Astrocyte (in vitro differentiated cells and primary cell): ENCODE measurements at regions not wholly inside any gene's neighbourhood (a gene's known extent, or its start where the extent isn't known, plus 50 kb on each side); places are given as distances from the start of the nearest gene placed in this dataset.

ENCODE experiments used
- DNase-seq: peaks from one replicate; pipeline ENCODE4 v3.0.0-alpha.2; 2010; ENCODE audit warnings: low read depth
- FAIRE-seq: peaks from 2 replicates; lab custom pipeline; 2011; peaks lifted over from hg19 to GRCh38; lab: Jason Lieb, UNC
- H2AFZ ChIP-seq: 2 replicates; pipeline ENCODE4 v1.6.0; 2012; ENCODE audit warnings: low read depth, low read length, inconsistent platforms
- H3K27ac ChIP-seq: 2 replicates; pipeline ENCODE4 v1.5.1; 2011; ENCODE audit warnings: low read depth, low read length, inconsistent platforms
- H3K27me3 ChIP-seq: 2 replicates; pipeline ENCODE4 v1.6.0; 2011; ENCODE audit warnings: low read length, inconsistent platforms; ENCODE audit not compliant: insufficient read depth
- H3K36me3 ChIP-seq: 2 replicates; pipeline ENCODE4 v1.5.1; 2011; ENCODE audit warnings: low read length, inconsistent platforms; ENCODE audit not compliant: insufficient read depth
- H3K4me1 ChIP-seq: 2 replicates; pipeline ENCODE4 v1.5.1; 2011; ENCODE audit warnings: low read length, inconsistent platforms; ENCODE audit not compliant: insufficient read depth
- H3K4me2 ChIP-seq: 2 replicates; pipeline ENCODE4 v1.6.0; 2012; ENCODE audit warnings: low read length, inconsistent platforms
- H3K4me3 ChIP-seq: 2 replicates; pipeline ENCODE4 v1.5.1; 2011; ENCODE audit warnings: low read depth, mild to moderate bottlenecking, low read length, inconsistent platforms; ENCODE audit not compliant: insufficient read depth
- H3K79me2 ChIP-seq: 2 replicates; pipeline ENCODE4 v1.6.0; 2012; ENCODE audit warnings: mild to moderate bottlenecking, low read length, inconsistent platforms; ENCODE audit not compliant: insufficient read depth
- H3K9ac ChIP-seq: 2 replicates; pipeline ENCODE4 v1.6.0; 2012; ENCODE audit warnings: mild to moderate bottlenecking, low read length, inconsistent platforms
- H3K9me3 ChIP-seq: 2 replicates; pipeline ENCODE4 v1.5.1; 2012; ENCODE audit warnings: low read depth, mild to moderate bottlenecking, low read length, inconsistent platforms; ENCODE audit not compliant: insufficient read depth
- H4K20me1 ChIP-seq: 2 replicates; pipeline ENCODE4 v1.6.0; 2012; ENCODE audit warnings: low read length, inconsistent platforms; ENCODE audit not compliant: insufficient read depth
- H3K27ac Mint-ChIP-seq: one replicate; pipeline ENCODE4 v1.8.0; 2021; ENCODE audit warnings: mild to moderate bottlenecking, mixed read lengths; ENCODE audit not compliant: unreplicated experiment
- H3K27me3 Mint-ChIP-seq: one replicate; pipeline ENCODE4 v1.8.0; 2021; ENCODE audit warnings: low read depth, mixed read lengths; ENCODE audit not compliant: unreplicated experiment
- H3K36me3 Mint-ChIP-seq: one replicate; pipeline ENCODE4 v1.8.0; 2021; ENCODE audit warnings: low read depth, mixed read lengths; ENCODE audit not compliant: unreplicated experiment
- H3K4me1 Mint-ChIP-seq: one replicate; pipeline ENCODE4 v1.8.0; 2021; ENCODE audit warnings: low read depth, mixed read lengths; ENCODE audit not compliant: unreplicated experiment
- H3K4me3 Mint-ChIP-seq: one replicate; pipeline ENCODE4 v1.8.0; 2021; ENCODE audit warnings: mild to moderate bottlenecking, moderate library complexity, mixed read lengths; ENCODE audit not compliant: unreplicated experiment
- H3K9me3 Mint-ChIP-seq: one replicate; pipeline ENCODE4 v1.8.0; 2021; ENCODE audit warnings: mild to moderate bottlenecking, mixed read lengths; ENCODE audit not compliant: unreplicated experiment
- CTCF ChIP-seq: IDR thresholded peaks from 2 replicates; pipeline ENCODE4 v1.5.1; 2011; ENCODE audit warnings: low read depth, mild to moderate bottlenecking, inconsistent platforms, low read length, moderate library complexity; ENCODE audit not compliant: insufficient read depth
- EZH2 ChIP-seq: IDR thresholded peaks from 2 replicates; pipeline ENCODE4 v1.6.1; 2012; ENCODE audit warnings: mild to moderate bottlenecking, low read length, inconsistent platforms; ENCODE audit not compliant: insufficient read depth

- Histone ChIP-seq H4K20me1 (no peaks in the 10 kb centered on the region), H2AFZ (no peak overlapping the region), H3K27ac (no peak overlapping the region), H3K27me3 (peaks cover 6% of the 10 kb centered on the region), H3K9ac (no peak overlapping the region), H3K4me1 (no peaks in the 10 kb centered on the region), H3K79me2 (no peaks in the 10 kb centered on the region), H3K9me3 (no peaks in the 10 kb centered on the region), H3K4me3 (no peak overlapping the region), H3K4me2 (no peak overlapping the region), H3K36me3 (no peaks in the 10 kb centered on the region)
- no peak overlapping the region for H3K27ac Mint-ChIP-seq
- H3K27me3 Mint-ChIP-seq: no peaks in the 10 kb centered on the region
- H3K4me3 Mint-ChIP-seq: no peak overlapping the region
- H3K36me3 Mint-ChIP-seq: no peaks in the 10 kb centered on the region
- H3K9me3 Mint-ChIP-seq: peaks cover 6% of the 10 kb centered on the region
- TF ChIP-seq EZH2 (no peak), CTCF (no peak)
- DNase-seq (no peak), FAIRE-seq (no peak)
- no peaks in the 10 kb centered on the region for H3K4me1 Mint-ChIP-seq
Measured at GRCh38 chr4:4709736-4710135, 149.7 kb upstream of the MSX1 start.

- Histone ChIP-seq H3K4me3 (no peak overlapping the region), H4K20me1 (no peaks in the 10 kb centered on the region), H3K79me2 (no peaks in the 10 kb centered on the region), H3K4me2 (no peak overlapping the region), H2AFZ (no peak overlapping the region), H3K9me3 (no peaks in the 10 kb centered on the region), H3K4me1 (no peaks in the 10 kb centered on the region), H3K27ac (no peak overlapping the region), H3K9ac (no peak overlapping the region), H3K27me3 (peaks cover 6% of the 10 kb centered on the region), H3K36me3 (no peaks in the 10 kb centered on the region)
- Mint-ChIP-seq H3K36me3 (no peaks in the 10 kb centered on the region), H3K27me3 (peaks cover 7% of the 10 kb centered on the region), H3K4me1 (no peaks in the 10 kb centered on the region), H3K9me3 (peaks cover 4% of the 10 kb centered on the region), H3K27ac (no peak overlapping the region), H3K4me3 (no peak overlapping the region)
- no peak for FAIRE-seq
- DNase-seq: no peak
- no peak for TF ChIP-seq EZH2
- TF ChIP-seq CTCF: no peak
Measured at GRCh38 chr4:4704267-4704666, 155.2 kb upstream of the MSX1 start.

- no peak for DNase-seq
- Histone ChIP-seq H3K27ac (no peak overlapping the region), H3K9me3 (no peaks in the 10 kb centered on the region), H3K4me1 (no peaks in the 10 kb centered on the region), H3K4me3 (no peak overlapping the region), H4K20me1 (no peaks in the 10 kb centered on the region), H3K4me2 (no peak overlapping the region), H2AFZ (no peak overlapping the region), H3K79me2 (no peaks in the 10 kb centered on the region), H3K27me3 (peaks cover 4% of the 10 kb centered on the region), H3K36me3 (no peaks in the 10 kb centered on the region), H3K9ac (no peak overlapping the region)
- Mint-ChIP-seq H3K4me1 (peaks cover 10% of the 10 kb centered on the region), H3K27me3 (peaks cover 11% of the 10 kb centered on the region), H3K27ac (no peak overlapping the region), H3K4me3 (no peak overlapping the region), H3K9me3 (peaks cover 2% of the 10 kb centered on the region), H3K36me3 (no peaks in the 10 kb centered on the region)
- no peak for FAIRE-seq
- TF ChIP-seq CTCF: no peak
- TF ChIP-seq EZH2: no peak
Measured at GRCh38 chr4:4697584-4697983, 155.7 kb upstream of the STX18 start.
